ENCODE measurements at regions not wholly inside any gene's neighbourhood (a gene's known extent, or its start where the extent isn't known, plus 50 kb on each side); places are given as distances from the start of the nearest gene placed in this dataset.

GRCh38 chr10:59075576-59075975 lies 100.9 kb upstream of the PHYHIPL start:
- TF ChIP-seq SMC3 (conservative IDR thresholded peaks at IDR 0.05; ENCODE audit: poor library complexity) (no peak), EP300 (conservative IDR thresholded peaks at IDR 0.05; ENCODE audit: poor library complexity, severe bottlenecking) (no peak), REST (IDR thresholded peaks at IDR 0.05; ENCODE audit: borderline replicate concordance) (no peak), POLR2AphosphoS5 (IDR thresholded peaks at IDR 0.05) (no peak), MXI1 (conservative IDR thresholded peaks at IDR 0.05; ENCODE audit: poor library complexity, severe bottlenecking) (no peak), CTCF (IDR thresholded peaks at IDR 0.05; ENCODE audit: poor library complexity, severe bottlenecking) (no peak), EZH2 (IDR thresholded peaks at IDR 0.05; ENCODE audit: borderline replicate concordance, insufficient read depth, low read length, poor library complexity, severe bottlenecking) (no peak), TAF1 (IDR thresholded peaks at IDR 0.05; ENCODE audit: low read depth) (no peak)
- no peak overlapping the region for H3K27ac ChIP-seq (ENCODE audit: low read length)
- H3K4me3 ChIP-seq (ENCODE audit: low read length): no peak overlapping the region
- no peaks in the 10 kb centered on the region for H3K79me2 ChIP-seq (replicated peaks; ENCODE audit: insufficient read depth, low read length)
- H4K20me1 ChIP-seq (ENCODE audit: insufficient read depth): no peaks in the 10 kb centered on the region
- no peak overlapping the region for H3K9ac ChIP-seq (ENCODE audit: low read length)
- no peaks in the 10 kb centered on the region for H3K36me3 ChIP-seq (ENCODE audit: insufficient read depth, low read length)
- no peaks in the 10 kb centered on the region for H3K9me2 ChIP-seq (ENCODE audit: insufficient read depth, low read length)
- no peaks in the 10 kb centered on the region for H3F3A ChIP-seq (ENCODE audit: insufficient read depth, low read length, poor library complexity, severe bottlenecking)
- H3K4me2 ChIP-seq (ENCODE audit: low read length): no peak overlapping the region
- no peak overlapping the region for H2AFZ ChIP-seq (ENCODE audit: low read depth, low read length)
- H3K9me3 ChIP-seq (ENCODE audit: low read length): no peaks in the 10 kb centered on the region
- no peaks in the 10 kb centered on the region for H3K27me3 ChIP-seq (ENCODE audit: insufficient read depth, low read depth, low read length)

GRCh38 chr10:59077855-59078254 lies 98.6 kb upstream of the PHYHIPL start:
- Histone ChIP-seq H3F3A (ENCODE audit: insufficient read depth, low read length, poor library complexity, severe bottlenecking) (no peaks in the 10 kb centered on the region), H3K4me2 (ENCODE audit: low read length) (no peak overlapping the region), H3K79me2 (replicated peaks; ENCODE audit: insufficient read depth, low read length) (no peaks in the 10 kb centered on the region), H3K4me3 (ENCODE audit: low read length) (no peak overlapping the region), H3K27ac (ENCODE audit: low read length) (no peak overlapping the region), H4K20me1 (ENCODE audit: insufficient read depth) (no peaks in the 10 kb centered on the region), H3K9me2 (ENCODE audit: insufficient read depth, low read length) (no peaks in the 10 kb centered on the region), H3K9ac (ENCODE audit: low read length) (no peak overlapping the region), H2AFZ (ENCODE audit: low read depth, low read length) (no peak overlapping the region), H3K36me3 (ENCODE audit: insufficient read depth, low read length) (no peaks in the 10 kb centered on the region), H3K9me3 (ENCODE audit: low read length) (no peaks in the 10 kb centered on the region), H3K27me3 (ENCODE audit: insufficient read depth, low read depth, low read length) (no peaks in the 10 kb centered on the region)
- TF ChIP-seq MXI1 (conservative IDR thresholded peaks at IDR 0.05; ENCODE audit: poor library complexity, severe bottlenecking) (no peak), REST (IDR thresholded peaks at IDR 0.05; ENCODE audit: borderline replicate concordance) (no peak), POLR2AphosphoS5 (IDR thresholded peaks at IDR 0.05) (no peak), SMC3 (conservative IDR thresholded peaks at IDR 0.05; ENCODE audit: poor library complexity) (no peak), CTCF (IDR thresholded peaks at IDR 0.05; ENCODE audit: poor library complexity, severe bottlenecking) (no peak), EP300 (conservative IDR thresholded peaks at IDR 0.05; ENCODE audit: poor library complexity, severe bottlenecking) (no peak), RAD21 (conservative IDR thresholded peaks at IDR 0.05) (no peak), TAF1 (IDR thresholded peaks at IDR 0.05; ENCODE audit: low read depth) (no peak)
